Muscle layer of colon (tissue), 2 donors: ENCODE measurements at regions not wholly inside any gene's neighbourhood (a gene's known extent, or its start where the extent isn't known, plus 50 kb on each side); places are given as distances from the start of the nearest gene placed in this dataset.
"Not testable (repeated sequence)": the region's sequence is repeated elsewhere in the genome, so short reads cannot be mapped to it uniquely, and the experiment has no call there.

Source experiments
- H3K27ac ChIP-seq: one replicate; pipeline ENCODE4 v1.7.0; 2013; ENCODE audit warnings: low read depth, mild to moderate bottlenecking, low read length, moderate library complexity
- H3K27me3 ChIP-seq, 2 donors: one replicate each; pipeline ENCODE4 v1.7.0; 2013; ENCODE audit warnings: low read length in 2 of 2, mild to moderate bottlenecking in 2 of 2; ENCODE audit not compliant: insufficient read depth in 2 of 2, control insufficient read depth in 1 of 2
- H3K36me3 ChIP-seq: one replicate; pipeline ENCODE4 v1.7.0; 2013; ENCODE audit warnings: mild to moderate bottlenecking, low read length; ENCODE audit not compliant: insufficient read depth
- H3K4me1 ChIP-seq: one replicate; pipeline ENCODE4 v1.7.0; 2013; ENCODE audit warnings: mild to moderate bottlenecking, low read length; ENCODE audit not compliant: insufficient read depth
- H3K4me3 ChIP-seq, 2 donors: one replicate each; pipeline ENCODE4 v1.7.0; 2013; ENCODE audit warnings: low read length in 2 of 2, low read depth in 1 of 2, mild to moderate bottlenecking in 1 of 2, moderate library complexity in 1 of 2
- H3K9ac ChIP-seq: one replicate; pipeline ENCODE4 v1.7.0; 2013; ENCODE audit warnings: low read length
- H3K9me3 ChIP-seq: one replicate; pipeline ENCODE4 v1.7.0; 2013; ENCODE audit warnings: mild to moderate bottlenecking, low read length
- donor health status: abdominal sarcoma.
- donor health status: Adenocarcinoma of cecum.

DNA sequence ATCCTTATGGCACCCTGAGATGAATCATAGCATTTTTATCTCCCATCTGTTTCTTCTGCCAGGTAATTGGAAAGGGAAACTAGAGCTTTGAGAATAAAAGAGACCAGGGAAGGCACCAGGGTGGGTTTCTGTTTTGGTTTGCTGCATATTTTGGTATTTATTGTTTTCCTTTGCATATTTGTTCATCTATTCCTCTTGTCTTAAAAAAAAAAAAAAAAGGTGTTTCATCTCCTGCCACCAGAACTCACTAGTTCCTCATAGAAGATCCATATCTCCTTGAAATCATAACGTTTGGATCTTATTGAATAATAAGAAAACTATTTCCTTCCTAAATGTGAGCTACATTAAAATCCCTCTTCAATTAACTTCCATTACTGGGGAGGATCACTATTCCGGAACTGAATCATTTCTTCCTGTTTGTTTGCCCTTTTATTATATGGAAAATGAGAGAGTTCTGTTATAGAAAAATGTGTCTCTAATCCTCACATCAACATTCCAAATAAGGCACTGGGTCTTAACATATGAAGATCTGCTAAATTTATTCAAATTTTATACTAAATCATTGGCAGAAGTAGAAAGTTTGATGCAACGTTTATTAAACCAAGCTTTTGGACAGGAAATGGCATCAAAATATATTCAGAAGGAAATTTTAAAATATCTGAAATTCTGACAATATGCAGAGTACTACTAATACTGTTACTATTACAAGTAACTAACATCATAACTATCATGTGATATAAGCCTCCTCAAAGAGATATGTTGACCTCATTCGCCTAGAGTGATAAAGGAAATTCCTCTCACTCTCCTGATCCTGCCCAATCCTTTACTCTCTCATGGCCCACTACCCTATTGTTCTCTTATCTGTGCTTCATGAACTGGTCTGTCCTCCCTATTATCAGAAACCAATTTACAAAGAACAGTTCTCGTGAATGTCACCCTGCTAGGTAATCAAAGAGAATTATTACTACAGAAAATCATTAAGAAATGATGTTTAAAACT lies 229.4 kb upstream of the RSPO3 start:
- H3K9ac ChIP-seq, result no peak overlapping the region
- H3K36me3 ChIP-seq, result no peaks in the 10 kb centered on the region
- no peaks in the 10 kb centered on the region for H3K27me3 ChIP-seq
- no peak overlapping the region for H3K27ac ChIP-seq
- no peaks in the 10 kb centered on the region for H3K4me1 ChIP-seq
- H3K4me3 ChIP-seq, result no peak overlapping the region
- no peaks in the 10 kb centered on the region for H3K9me3 ChIP-seq

DNA sequence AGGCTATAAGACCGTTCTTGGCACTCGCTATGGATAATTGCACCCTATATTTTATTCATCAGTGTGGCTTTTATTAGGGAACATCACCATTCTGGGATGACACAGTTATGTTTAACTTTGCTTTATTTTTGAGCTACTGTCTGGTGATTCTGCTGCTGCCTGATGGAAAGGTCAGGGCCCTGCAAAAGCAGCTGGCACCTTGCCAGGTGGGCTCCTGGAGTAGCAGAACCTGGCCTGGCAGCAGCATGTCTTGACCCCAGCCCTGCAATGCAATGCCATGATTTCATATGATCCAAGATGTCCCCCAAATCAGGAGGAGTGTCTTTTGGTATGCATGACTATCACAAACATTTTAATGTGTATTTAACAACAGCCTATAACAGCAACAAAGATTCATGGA lies 228.4 kb upstream of the RSPO3 start:
- Histone ChIP-seq H3K4me3 (no peak overlapping the region), H3K9ac (no peak overlapping the region), H3K9me3 (no peaks in the 10 kb centered on the region), H3K27me3 (no peaks in the 10 kb centered on the region), H3K4me1 (no peaks in the 10 kb centered on the region), H3K27ac (no peak overlapping the region), H3K36me3 (no peaks in the 10 kb centered on the region)

DNA sequence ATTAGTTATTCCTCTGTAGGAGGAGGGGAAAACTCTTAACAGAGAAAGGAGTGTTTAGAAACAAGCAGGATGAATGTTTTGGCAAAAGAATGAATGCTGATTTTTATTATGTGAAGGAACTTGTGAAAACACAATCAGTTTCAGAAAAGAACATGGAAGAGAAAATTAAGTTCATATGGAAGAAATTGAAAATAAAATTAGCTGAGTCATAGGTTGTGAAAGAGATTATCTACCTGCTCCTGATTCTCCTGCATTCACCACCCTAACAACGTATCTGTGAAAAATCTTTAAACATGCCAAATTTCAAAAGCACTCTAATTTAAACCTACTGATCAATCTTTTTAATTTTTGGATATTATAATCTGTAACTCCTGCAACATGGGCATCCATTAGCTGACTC lies 227.3 kb upstream of the RSPO3 start:
- Histone ChIP-seq H3K9ac (no peak overlapping the region), H3K4me1 (no peaks in the 10 kb centered on the region), H3K27me3 (no peaks in the 10 kb centered on the region), H3K27ac (no peak overlapping the region), H3K36me3 (no peaks in the 10 kb centered on the region), H3K9me3 (no peaks in the 10 kb centered on the region), H3K4me3 (no peak overlapping the region)

DNA sequence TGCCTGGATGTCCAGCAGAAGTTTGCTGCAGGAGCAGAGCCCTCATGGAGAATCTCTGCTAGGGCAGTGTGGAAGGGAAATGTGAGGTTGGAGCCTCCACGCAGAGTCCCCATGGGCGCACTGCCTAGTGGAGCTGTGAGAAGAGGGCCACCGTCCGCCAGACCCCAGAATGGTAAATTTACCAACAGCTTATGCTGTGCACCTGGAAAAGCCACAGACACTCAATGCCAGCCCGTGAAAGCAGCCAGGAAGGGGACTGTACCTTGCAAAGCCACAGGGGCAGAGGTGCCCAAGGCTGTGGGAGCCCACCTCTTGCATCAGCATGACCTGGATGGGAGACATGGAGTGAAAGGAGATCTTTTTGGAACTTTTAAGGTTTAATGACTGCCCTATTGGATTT lies 225.6 kb upstream of the RSPO3 start:
- not testable (repeated sequence) for H3K27ac ChIP-seq, H3K27me3 ChIP-seq, H3K36me3 ChIP-seq, H3K9me3 ChIP-seq, H3K4me3 ChIP-seq, H3K9ac ChIP-seq, H3K4me1 ChIP-seq

DNA sequence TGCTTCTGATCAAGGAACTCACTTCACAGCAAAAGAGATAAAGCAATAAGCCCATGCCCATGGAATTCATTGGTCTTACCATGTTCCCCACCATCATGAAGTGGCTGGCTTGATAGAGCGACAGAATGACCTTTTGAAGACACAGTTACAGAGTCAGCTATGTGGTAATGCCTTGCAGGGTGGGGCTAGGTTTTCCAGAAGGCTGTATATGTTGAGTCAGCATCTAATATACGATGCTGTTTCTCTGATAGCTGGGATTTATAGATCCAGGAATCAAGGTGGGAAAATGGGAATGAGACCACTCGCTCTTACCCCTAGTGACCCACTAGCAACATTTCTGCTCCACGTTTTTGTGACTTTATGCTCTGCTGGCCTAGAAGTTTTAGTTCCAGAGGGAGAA lies 220.7 kb upstream of the RSPO3 start:
- Histone ChIP-seq H3K36me3 (no peaks in the 10 kb centered on the region), H3K9me3 (no peaks in the 10 kb centered on the region), H3K9ac (no peak overlapping the region), H3K27ac (no peak overlapping the region), H3K4me3 (no peak overlapping the region), H3K4me1 (no peaks in the 10 kb centered on the region), H3K27me3 (no peaks in the 10 kb centered on the region)

DNA sequence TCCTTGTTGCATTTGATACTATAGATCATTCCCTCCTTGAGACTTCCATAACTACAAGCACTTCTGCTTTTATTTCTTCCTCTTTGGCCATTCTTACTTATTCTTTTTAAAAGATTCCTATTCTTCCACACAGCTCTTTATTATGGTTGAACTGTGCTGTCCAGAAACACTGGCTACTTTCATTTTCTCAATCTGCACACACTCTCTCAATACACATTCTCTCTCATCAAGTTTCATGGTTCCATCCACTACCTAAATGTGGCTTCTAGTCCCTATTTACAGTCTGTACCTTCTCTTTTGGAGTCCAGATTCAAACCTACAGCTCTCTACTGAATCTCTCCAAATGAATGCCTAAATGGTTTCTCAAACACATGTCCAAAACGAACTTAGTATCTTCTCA lies 214.3 kb upstream of the RSPO3 start:
- peaks cover 7% of the 10 kb centered on the region for H3K4me1 ChIP-seq
- H3K27me3 ChIP-seq, result no peaks in the 10 kb centered on the region
- no peaks in the 10 kb centered on the region for H3K9me3 ChIP-seq
- no peak overlapping the region for H3K9ac ChIP-seq
- no peak overlapping the region for H3K27ac ChIP-seq
- no peak overlapping the region for H3K4me3 ChIP-seq
- no peaks in the 10 kb centered on the region for H3K36me3 ChIP-seq

DNA sequence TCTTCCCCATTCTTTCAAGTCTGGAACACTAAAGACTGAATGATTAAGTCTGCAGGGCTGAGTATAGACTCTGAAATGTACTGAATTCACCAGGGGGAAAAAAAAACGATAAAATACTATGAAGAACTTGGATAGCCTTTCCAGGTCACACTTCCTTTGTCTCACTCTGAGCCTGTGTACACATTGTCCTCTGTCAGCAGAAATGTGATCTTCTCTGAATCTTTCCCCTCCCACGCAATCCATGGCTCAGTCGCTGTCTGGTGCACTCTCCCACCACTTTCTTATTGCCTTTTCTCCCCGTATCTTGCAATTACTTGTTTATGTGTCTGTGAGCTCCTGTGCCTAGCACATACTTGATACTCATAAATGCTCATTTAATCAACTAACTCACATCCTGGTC lies 212.6 kb upstream of the RSPO3 start:
- Histone ChIP-seq H3K9me3 (no peaks in the 10 kb centered on the region), H3K9ac (no peak overlapping the region), H3K4me1 (peaks cover 7% of the 10 kb centered on the region), H3K27ac (no peak overlapping the region), H3K4me3 (no peak overlapping the region), H3K36me3 (no peaks in the 10 kb centered on the region), H3K27me3 (no peaks in the 10 kb centered on the region)

DNA sequence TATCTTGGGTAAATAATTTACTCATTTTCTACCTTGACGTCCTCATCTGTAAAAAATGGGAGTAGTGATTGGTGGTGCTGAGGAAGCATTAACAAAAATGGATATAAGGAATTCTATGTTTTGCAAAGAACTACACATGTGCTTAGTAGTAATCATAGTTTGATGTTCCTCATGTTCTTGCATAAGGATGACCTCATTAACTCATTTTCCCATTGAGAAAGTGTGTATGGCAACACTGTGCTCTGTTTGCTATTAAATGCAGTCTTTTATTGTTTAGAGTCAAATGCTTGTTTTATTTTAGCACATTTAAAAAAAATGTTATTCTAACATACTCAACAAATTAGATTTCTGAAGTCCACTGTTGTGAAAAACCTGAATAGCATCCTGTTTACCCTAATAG lies 211.2 kb upstream of the RSPO3 start:
- H3K27me3 ChIP-seq, result no peaks in the 10 kb centered on the region
- no peak overlapping the region for H3K27ac ChIP-seq
- no peak overlapping the region for H3K9ac ChIP-seq

DNA sequence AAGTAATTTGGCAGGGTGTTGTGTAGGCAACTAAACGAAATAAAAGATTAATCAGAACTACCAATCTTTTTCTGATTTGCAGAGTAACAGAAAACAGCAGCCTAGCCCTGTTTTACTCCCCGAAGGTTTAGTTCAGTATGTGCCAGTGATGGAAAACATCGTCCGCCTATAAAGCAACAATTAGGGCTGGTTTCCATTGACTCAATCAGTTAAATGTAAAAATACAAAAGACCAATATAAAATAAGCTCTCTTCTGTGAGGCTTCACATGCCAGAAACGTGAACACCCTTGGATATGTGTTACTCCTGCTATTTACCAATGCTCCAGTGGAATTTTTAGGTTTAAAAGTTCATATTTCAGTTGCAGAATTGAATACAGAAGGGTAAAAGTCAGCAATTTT lies 210.5 kb upstream of the RSPO3 start:
- no peak overlapping the region for H3K4me3 ChIP-seq
- no peak overlapping the region for H3K27ac ChIP-seq
- no peak overlapping the region for H3K9ac ChIP-seq

More for the DNA sequence above, 211.2 kb upstream of the RSPO3 start:
- Histone ChIP-seq H3K4me3 (no peak overlapping the region), H3K4me1 (peaks cover 7% of the 10 kb centered on the region), H3K36me3 (no peaks in the 10 kb centered on the region), H3K9me3 (no peaks in the 10 kb centered on the region)

DNA sequence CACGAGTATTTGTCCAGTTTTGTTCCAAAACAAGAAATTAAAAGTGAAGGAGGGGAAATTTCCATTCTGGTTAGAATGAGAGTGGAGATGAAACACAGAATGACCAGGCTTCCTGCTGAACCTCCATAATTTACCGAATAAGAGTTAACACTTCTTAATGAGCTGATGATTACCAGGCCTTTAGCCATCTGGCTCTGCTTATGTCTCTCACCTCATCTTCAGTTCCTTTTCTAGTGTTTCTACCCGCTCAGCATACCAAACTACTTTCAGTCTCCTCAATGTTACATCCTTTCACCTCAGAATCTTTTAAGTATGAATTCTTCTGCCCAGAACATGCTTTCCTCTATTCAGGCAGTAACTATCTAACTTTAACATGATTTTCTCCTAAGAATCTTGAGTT lies 209.0 kb upstream of the RSPO3 start:
- H3K27ac ChIP-seq, result no peak overlapping the region
- H3K27me3 ChIP-seq, result no peaks in the 10 kb centered on the region
- no peak overlapping the region for H3K4me3 ChIP-seq
- H3K36me3 ChIP-seq, result no peaks in the 10 kb centered on the region
- H3K4me1 ChIP-seq, result peaks cover 13% of the 10 kb centered on the region
- no peaks in the 10 kb centered on the region for H3K9me3 ChIP-seq
- no peak overlapping the region for H3K9ac ChIP-seq

More for the DNA sequence above, 210.5 kb upstream of the RSPO3 start:
- Histone ChIP-seq H3K27me3 (no peaks in the 10 kb centered on the region), H3K9me3 (no peaks in the 10 kb centered on the region), H3K4me1 (peaks cover 7% of the 10 kb centered on the region), H3K36me3 (no peaks in the 10 kb centered on the region)

DNA sequence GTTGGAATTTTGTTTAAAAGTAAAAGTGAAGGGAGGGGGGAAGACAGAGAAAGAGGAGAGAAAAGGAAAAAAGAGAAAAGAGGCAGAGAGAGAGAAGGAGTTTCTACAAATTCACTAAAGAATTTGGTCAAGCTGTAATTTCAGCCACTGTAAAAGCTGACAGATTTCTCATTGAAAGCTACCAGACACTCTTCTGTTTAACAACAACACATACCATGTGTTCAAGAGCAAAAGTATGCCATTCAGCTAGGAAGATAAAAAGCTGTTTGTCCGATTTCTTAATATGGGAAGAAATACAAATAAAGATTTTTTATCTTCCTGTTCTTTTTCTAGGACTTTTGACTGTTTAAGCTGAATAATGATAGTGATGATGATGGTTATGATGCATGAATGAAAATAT lies 204.8 kb upstream of the RSPO3 start:
- no peaks in the 10 kb centered on the region for H3K36me3 ChIP-seq
- H3K9me3 ChIP-seq, result no peaks in the 10 kb centered on the region
- no peak overlapping the region for H3K27ac ChIP-seq
- peaks cover 6% of the 10 kb centered on the region for H3K4me1 ChIP-seq
- no peaks in the 10 kb centered on the region for H3K27me3 ChIP-seq
- H3K9ac ChIP-seq, result no peak overlapping the region
- H3K4me3 ChIP-seq, result no peak overlapping the region

DNA sequence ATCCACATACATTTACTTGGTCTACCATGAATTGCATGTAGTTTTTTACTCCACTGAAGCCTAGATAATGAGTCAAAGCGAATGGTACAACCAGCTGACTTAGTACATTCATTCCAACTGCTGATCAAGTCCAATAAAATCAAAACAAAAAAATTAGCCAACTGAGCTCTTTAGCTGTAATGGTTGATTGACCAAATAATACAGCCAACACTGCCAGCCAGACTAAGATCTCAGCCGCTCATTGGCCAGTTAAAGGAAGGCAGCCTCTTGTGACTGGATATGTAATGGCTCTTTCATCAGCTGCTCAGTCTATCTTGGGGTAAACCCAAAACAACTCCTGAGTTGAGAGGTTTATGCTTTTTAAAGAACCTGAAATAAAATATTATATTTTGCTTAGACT lies 204.3 kb upstream of the RSPO3 start:
- Histone ChIP-seq H3K9ac (no peak overlapping the region), H3K27me3 (no peaks in the 10 kb centered on the region), H3K9me3 (no peaks in the 10 kb centered on the region), H3K27ac (no peak overlapping the region), H3K4me3 (no peak overlapping the region), H3K36me3 (no peaks in the 10 kb centered on the region), H3K4me1 (peaks cover 6% of the 10 kb centered on the region)
